SK-N-MC (cell line): ENCODE measurements at regions not wholly inside any gene's neighbourhood (a gene's known extent, or its start where the extent isn't known, plus 50 kb on each side); places are given as distances from the start of the nearest gene placed in this dataset.
"Not testable (repeated sequence)": the region's sequence is repeated elsewhere in the genome, so short reads cannot be mapped to it uniquely, and the experiment has no call there.

Experiments
- DNase-seq: peaks from one replicate; pipeline ENCODE4 v3.0.0-alpha.2; 2011; ENCODE audit warnings: low read depth, low spot score
- H3K27ac ChIP-seq: fragments of 200-600 bp; sonication (generic); 2 replicates; pipeline ENCODE4 v1.5.1; 2016; ENCODE audit warnings: mixed run types
- H3K36me3 ChIP-seq: fragments of 200-600 bp; sonication (generic); 2 replicates; pipeline ENCODE4 v1.6.1; 2017; ENCODE audit warnings: antibody characterized with exemption, low read length, mixed read lengths; ENCODE audit not compliant: insufficient read depth
- H3K4me3 ChIP-seq: fragments of 200-600 bp; sonication (generic); 2 replicates; pipeline ENCODE4 v1.5.1; 2016
- H3K9ac ChIP-seq: fragments of 200-600 bp; sonication (generic); 2 replicates; pipeline ENCODE4 v1.8.0; 2017; ENCODE audit warnings: mixed run types, mixed read lengths; ENCODE audit not compliant: insufficient read length
- H3K9me3 ChIP-seq: fragments of 200-600 bp; sonication (generic); 2 replicates; pipeline ENCODE4 v1.6.1; 2017; ENCODE audit warnings: low read depth, mild to moderate bottlenecking, antibody characterized with exemption, low read length, moderate library complexity, mixed read lengths
- EZH2 ChIP-seq: fragments of 200-600 bp; sonication (generic); IDR thresholded peaks from one replicate; pipeline ENCODE4 v1.6.1; 2017; ENCODE audit warnings: antibody characterized with exemption
- FOXP2 ChIP-seq: optimal IDR thresholded peaks from 2 replicates; pipeline ENCODE3; 2011; ENCODE audit warnings: mild to moderate bottlenecking, moderate library complexity; ENCODE audit not compliant: insufficient read depth; ENCODE audit errors: extremely low read length, control extremely low read depth
- POLR2AphosphoS5 ChIP-seq: IDR thresholded peaks from 2 replicates; pipeline ENCODE4 v1.6.1; 2012; ENCODE audit warnings: mild to moderate bottlenecking, low read depth, low read length, borderline replicate concordance

GRCh38 chr10:64699244-64699643 is 1178.0 kb downstream of the REEP3 start:
- H3K9me3 ChIP-seq = no peaks in the 10 kb centered on the region
- no peak overlapping the region for H3K9ac ChIP-seq
- DNase-seq = no peak
- H3K4me3 ChIP-seq = no peak overlapping the region
- H3K36me3 ChIP-seq = no peaks in the 10 kb centered on the region
- H3K27ac ChIP-seq = no peak overlapping the region
- TF ChIP-seq POLR2AphosphoS5 = no peak
- TF ChIP-seq EZH2 = no peak
- no peak for TF ChIP-seq FOXP2

- not testable (repeated sequence) for H3K36me3 ChIP-seq, H3K9me3 ChIP-seq, H3K4me3 ChIP-seq, DNase-seq, H3K27ac ChIP-seq, H3K9ac ChIP-seq
Measured at GRCh38 chr10:64702086-64702485, 1180.9 kb downstream of the REEP3 start.

GRCh38 chr10:64708884-64709681 is 1187.9 kb downstream of the REEP3 start:
- no peak for TF ChIP-seq EZH2
- no peaks in the 10 kb centered on the region for H3K9me3 ChIP-seq
- no peak overlapping the region for H3K27ac ChIP-seq
- H3K9ac ChIP-seq = no peak overlapping the region
- DNase-seq = no peak
- no peak overlapping the region for H3K4me3 ChIP-seq
- H3K36me3 ChIP-seq = no peaks in the 10 kb centered on the region

- TF ChIP-seq EZH2 (no peak), POLR2AphosphoS5 (no peak), FOXP2 (no peak)
- H3K4me3 ChIP-seq = no peak overlapping the region
Measured at GRCh38 chr10:64726466-64726865, 1205.3 kb downstream of the REEP3 start.

GRCh38 chr10:64731016-64731415 is 1209.8 kb downstream of the REEP3 start:
- no peak overlapping the region for H3K27ac ChIP-seq
- H3K4me3 ChIP-seq = no peak overlapping the region
- TF ChIP-seq EZH2 (no peak), FOXP2 (no peak), POLR2AphosphoS5 (no peak)
- H3K36me3 ChIP-seq = no peaks in the 10 kb centered on the region
- no peak for DNase-seq
- H3K9ac ChIP-seq = no peak overlapping the region
- H3K9me3 ChIP-seq = no peaks in the 10 kb centered on the region

More at GRCh38 chr10:64726466-64726865, 1205.3 kb downstream of the REEP3 start:
- Histone ChIP-seq H3K36me3 (no peaks in the 10 kb centered on the region), H3K9ac (no peak overlapping the region), H3K27ac (no peak overlapping the region), H3K9me3 (no peaks in the 10 kb centered on the region)
- DNase-seq = no peak

- Histone ChIP-seq H3K36me3 (no peaks in the 10 kb centered on the region), H3K9me3 (no peaks in the 10 kb centered on the region), H3K27ac (no peak overlapping the region), H3K9ac (no peak overlapping the region), H3K4me3 (no peak overlapping the region)
- DNase-seq = no peak
- TF ChIP-seq EZH2 = no peak
- no peak for TF ChIP-seq POLR2AphosphoS5
- TF ChIP-seq FOXP2 = no peak
Measured at GRCh38 chr10:64732372-64732957, 1211.3 kb downstream of the REEP3 start.

GRCh38 chr10:64733980-64734379 is 1212.8 kb downstream of the REEP3 start:
- Histone ChIP-seq H3K9me3 (no peaks in the 10 kb centered on the region), H3K4me3 (no peak overlapping the region), H3K9ac (no peak overlapping the region), H3K36me3 (no peaks in the 10 kb centered on the region), H3K27ac (no peak overlapping the region)
- TF ChIP-seq FOXP2 (no peak), POLR2AphosphoS5 (no peak), EZH2 (no peak)
- no peak for DNase-seq

- H3K36me3 ChIP-seq = no peaks in the 10 kb centered on the region
- DNase-seq = no peak
- H3K4me3 ChIP-seq = no peak overlapping the region
- no peak overlapping the region for H3K27ac ChIP-seq
- no peak overlapping the region for H3K9ac ChIP-seq
- no peaks in the 10 kb centered on the region for H3K9me3 ChIP-seq
- TF ChIP-seq POLR2AphosphoS5 (no peak), EZH2 (no peak), FOXP2 (no peak)
Measured at GRCh38 chr10:64738462-64738861, 1217.3 kb downstream of the REEP3 start.

- no peak overlapping the region for H3K27ac ChIP-seq
- H3K36me3 ChIP-seq = no peaks in the 10 kb centered on the region
- no peaks in the 10 kb centered on the region for H3K9me3 ChIP-seq
- no peak for TF ChIP-seq EZH2
- no peak for TF ChIP-seq FOXP2
- no peak for TF ChIP-seq POLR2AphosphoS5
- no peak overlapping the region for H3K9ac ChIP-seq
- no peak overlapping the region for H3K4me3 ChIP-seq
- DNase-seq = no peak
Measured at GRCh38 chr10:64745565-64745964, 1224.4 kb downstream of the REEP3 start.
